Sigmoid colon (tissue), 3 donors: ENCODE measurements at regions not wholly inside any gene's neighbourhood (a gene's known extent, or its start where the extent isn't known, plus 50 kb on each side); places are given as distances from the start of the nearest gene placed in this dataset.

Experiments
- POLR2A ChIP-seq, 2 donors: fragments of 450-650 bp; IDR thresholded peaks; one replicate each; pipeline ENCODE4 v1.6.1; 2016; ENCODE audit warnings: antibody characterized with exemption in 2 of 2, mild to moderate bottlenecking in 2 of 2, moderate library complexity in 2 of 2
- TF ChIP-seq, protein P1 (sequence below), 4 experiments: fragments of 450-650 bp in 3 of 4; fragments of 200-600 bp in 1 of 4; IDR thresholded peaks; one replicate each; pipeline ENCODE4 v1.5.1; 2016 to 2019; ENCODE audit warnings: antibody characterized with exemption in 4 of 4, mild to moderate bottlenecking in 3 of 4, moderate library complexity in 2 of 4

DNA sequence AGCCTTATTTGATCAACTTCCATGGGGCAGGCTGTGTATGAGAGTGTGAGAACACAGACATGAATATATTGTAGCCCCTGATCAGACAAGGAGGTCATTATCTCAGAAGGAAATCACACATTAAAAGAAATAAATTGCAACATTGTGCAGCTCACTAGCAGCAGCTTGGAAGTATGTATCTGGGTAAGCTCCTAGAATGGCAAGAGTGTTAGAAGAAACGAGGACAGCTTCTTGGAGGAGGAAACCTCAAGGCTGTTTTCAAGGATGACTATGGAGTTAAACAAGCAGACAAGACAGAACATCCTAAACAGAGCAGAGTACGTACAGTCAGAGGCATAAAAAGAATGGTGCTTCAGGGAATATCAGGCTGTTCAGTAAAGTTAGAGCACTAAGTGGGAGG, 511.0 kb downstream of the SLCO4C1 start:
- TF ChIP-seq, protein P1, sequence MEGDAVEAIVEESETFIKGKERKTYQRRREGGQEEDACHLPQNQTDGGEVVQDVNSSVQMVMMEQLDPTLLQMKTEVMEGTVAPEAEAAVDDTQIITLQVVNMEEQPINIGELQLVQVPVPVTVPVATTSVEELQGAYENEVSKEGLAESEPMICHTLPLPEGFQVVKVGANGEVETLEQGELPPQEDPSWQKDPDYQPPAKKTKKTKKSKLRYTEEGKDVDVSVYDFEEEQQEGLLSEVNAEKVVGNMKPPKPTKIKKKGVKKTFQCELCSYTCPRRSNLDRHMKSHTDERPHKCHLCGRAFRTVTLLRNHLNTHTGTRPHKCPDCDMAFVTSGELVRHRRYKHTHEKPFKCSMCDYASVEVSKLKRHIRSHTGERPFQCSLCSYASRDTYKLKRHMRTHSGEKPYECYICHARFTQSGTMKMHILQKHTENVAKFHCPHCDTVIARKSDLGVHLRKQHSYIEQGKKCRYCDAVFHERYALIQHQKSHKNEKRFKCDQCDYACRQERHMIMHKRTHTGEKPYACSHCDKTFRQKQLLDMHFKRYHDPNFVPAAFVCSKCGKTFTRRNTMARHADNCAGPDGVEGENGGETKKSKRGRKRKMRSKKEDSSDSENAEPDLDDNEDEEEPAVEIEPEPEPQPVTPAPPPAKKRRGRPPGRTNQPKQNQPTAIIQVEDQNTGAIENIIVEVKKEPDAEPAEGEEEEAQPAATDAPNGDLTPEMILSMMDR (IDR thresholded peaks at IDR 0.05) = no peak
- TF ChIP-seq POLR2A (IDR thresholded peaks at IDR 0.05) = no peak
